ENCODE measurements at regions not wholly inside any gene's neighbourhood (a gene's known extent, or its start where the extent isn't known, plus 50 kb on each side); places are given as distances from the start of the nearest gene placed in this dataset.

GRCh38 chr12:116459011-116459875, 99.9 kb upstream of the MAP1LC3B2 start:
- H3K9me3 Mint-ChIP-seq = no peaks in the 10 kb centered on the region
- TF ChIP-seq CTCF (IDR thresholded peaks at IDR 0.05; ENCODE audit: unreplicated experiment in 3 of 3) = no peak
- peaks cover 11% of the 10 kb centered on the region for H3K27me3 Mint-ChIP-seq (ENCODE audit: low read depth)
- H3K4me1 Mint-ChIP-seq = peaks cover 34% of the 10 kb centered on the region
- H3K36me3 Mint-ChIP-seq (ENCODE audit: low read depth) = no peaks in the 10 kb centered on the region
- H3K4me3 Mint-ChIP-seq = no peak overlapping the region
- peak overlapping the region in 2 of 3 experiments; percentile 2 to 65 for H3K27ac Mint-ChIP-seq

- H3K27me3 Mint-ChIP-seq (ENCODE audit: low read depth) = peaks cover 7% of the 10 kb centered on the region
- no peaks in the 10 kb centered on the region for H3K36me3 Mint-ChIP-seq (ENCODE audit: low read depth)
- peaks cover 29% of the 10 kb centered on the region for H3K4me1 Mint-ChIP-seq
- no peaks in the 10 kb centered on the region for H3K9me3 Mint-ChIP-seq
- H3K27ac Mint-ChIP-seq = peak overlapping the region; percentile 2 to 65 (median 42)
- H3K4me3 Mint-ChIP-seq = no peak overlapping the region
- no peak for TF ChIP-seq CTCF (IDR thresholded peaks at IDR 0.05; ENCODE audit: unreplicated experiment in 3 of 3)
Measured at GRCh38 chr12:116459916-116460663, 99.1 kb upstream of the MAP1LC3B2 start.

GRCh38 chr12:116461060-116461459, 98.1 kb upstream of the MAP1LC3B2 start:
- TF ChIP-seq CTCF (IDR thresholded peaks at IDR 0.05; ENCODE audit: unreplicated experiment in 3 of 3) = no peak
- H3K9me3 Mint-ChIP-seq = no peaks in the 10 kb centered on the region
- H3K4me1 Mint-ChIP-seq = peaks cover 21% of the 10 kb centered on the region
- no peak overlapping the region for H3K4me3 Mint-ChIP-seq
- peaks cover 7% of the 10 kb centered on the region for H3K27me3 Mint-ChIP-seq (ENCODE audit: low read depth)
- H3K36me3 Mint-ChIP-seq (ENCODE audit: low read depth) = no peaks in the 10 kb centered on the region
- H3K27ac Mint-ChIP-seq = no peak overlapping the region

GRCh38 chr12:116463366-116463765, 95.8 kb upstream of the MAP1LC3B2 start:
- TF ChIP-seq CTCF (IDR thresholded peaks at IDR 0.05; ENCODE audit: unreplicated experiment in 3 of 3) = no peak
- no peak overlapping the region for H3K4me3 Mint-ChIP-seq
- H3K36me3 Mint-ChIP-seq (ENCODE audit: low read depth) = no peaks in the 10 kb centered on the region
- H3K9me3 Mint-ChIP-seq = no peaks in the 10 kb centered on the region
- H3K4me1 Mint-ChIP-seq = peaks cover 15% of the 10 kb centered on the region
- no peak overlapping the region for H3K27ac Mint-ChIP-seq
- H3K27me3 Mint-ChIP-seq (ENCODE audit: low read depth) = peaks cover 8% of the 10 kb centered on the region

GRCh38 chr12:116465407-116465806, 93.8 kb upstream of the MAP1LC3B2 start:
- peaks cover 11% of the 10 kb centered on the region for H3K4me1 Mint-ChIP-seq
- H3K4me3 Mint-ChIP-seq = no peak overlapping the region
- H3K36me3 Mint-ChIP-seq (ENCODE audit: low read depth) = no peaks in the 10 kb centered on the region
- no peaks in the 10 kb centered on the region for H3K9me3 Mint-ChIP-seq
- H3K27ac Mint-ChIP-seq = no peak overlapping the region
- H3K27me3 Mint-ChIP-seq (ENCODE audit: low read depth) = peaks cover 11% of the 10 kb centered on the region
- no peak for TF ChIP-seq CTCF (IDR thresholded peaks at IDR 0.05; ENCODE audit: unreplicated experiment in 3 of 3)

Measured in nephron (organoid).